Peyer's patch (tissue), 4 donors: ENCODE measurements at regions not wholly inside any gene's neighbourhood (a gene's known extent, or its start where the extent isn't known, plus 50 kb on each side); places are given as distances from the start of the nearest gene placed in this dataset.

Experiments used
- DNase-seq, 3 donors: peaks; one replicate each; pipeline ENCODE4 v3.0.0-alpha.2; 2017 to 2019
- H3K27ac ChIP-seq, 4 donors: fragments of 200-600 bp; sonication (generic); one replicate each; pipeline ENCODE4 v1.5.1; 2016 to 2019
- H3K27me3 ChIP-seq, 2 donors: fragments of 200-600 bp; sonication (generic); one replicate each; pipeline ENCODE4 v1.5.1; 2019
- H3K36me3 ChIP-seq, 3 donors: fragments of 200-600 bp; sonication (generic); one replicate each; pipeline ENCODE4 v1.5.1; 2016 to 2019
- H3K4me1 ChIP-seq, 4 donors: fragments of 200-600 bp; sonication (generic); one replicate each; pipeline ENCODE4 v1.5.1; 2016 to 2019
- H3K4me3 ChIP-seq, 4 donors: fragments of 200-600 bp; sonication (generic); 1 replicate in 3 of 4; 2 replicates in 1 of 4; pipeline ENCODE4 v1.5.1; 2016 to 2019; ENCODE audit warnings: mild to moderate bottlenecking in 1 of 4
- H3K9me3 ChIP-seq, 4 donors: fragments of 200-600 bp; sonication (generic); one replicate each; pipeline ENCODE4 v1.5.1; 2016 to 2019; ENCODE audit warnings: mild to moderate bottlenecking in 1 of 4
- POLR2A ChIP-seq, 2 donors: fragments of 450-650 bp; IDR thresholded peaks; one replicate each; pipeline ENCODE4 v1.5.1; 2017; ENCODE audit warnings: antibody characterized with exemption in 2 of 2, mild to moderate bottlenecking in 2 of 2, moderate library complexity in 2 of 2
- TF ChIP-seq, protein P1 (sequence below), 6 experiments: fragments of 450-650 bp in 4 of 6; fragments of 200-600 bp in 2 of 6; sonication (generic) in 1 of 6; IDR thresholded peaks; one replicate each; pipeline ENCODE4 v1.5.1; 2017 to 2019; ENCODE audit warnings: antibody characterized with exemption in 6 of 6, mild to moderate bottlenecking in 3 of 6, moderate library complexity in 1 of 6

DNA sequence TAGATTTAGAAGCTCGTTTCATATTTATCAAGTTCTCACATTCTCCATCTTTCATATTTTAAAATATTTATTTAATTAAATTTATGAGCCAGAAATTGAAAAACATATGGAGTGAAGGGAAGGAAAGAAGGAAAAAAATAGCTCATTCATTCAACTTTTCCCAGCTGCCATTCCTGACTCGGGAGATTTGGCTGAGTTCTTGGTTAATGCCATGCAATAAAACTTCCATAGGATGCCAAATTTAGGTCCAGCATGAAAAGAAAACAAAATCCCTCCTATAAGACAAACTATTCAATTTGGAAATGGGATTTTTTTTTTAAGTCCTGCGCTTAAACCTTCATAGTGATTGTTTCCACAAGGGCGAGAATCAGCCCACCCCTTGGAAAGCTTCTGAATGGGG lies 426.1 kb upstream of the TNP1 start:
- no peak for DNase-seq
- TF ChIP-seq, protein P1, sequence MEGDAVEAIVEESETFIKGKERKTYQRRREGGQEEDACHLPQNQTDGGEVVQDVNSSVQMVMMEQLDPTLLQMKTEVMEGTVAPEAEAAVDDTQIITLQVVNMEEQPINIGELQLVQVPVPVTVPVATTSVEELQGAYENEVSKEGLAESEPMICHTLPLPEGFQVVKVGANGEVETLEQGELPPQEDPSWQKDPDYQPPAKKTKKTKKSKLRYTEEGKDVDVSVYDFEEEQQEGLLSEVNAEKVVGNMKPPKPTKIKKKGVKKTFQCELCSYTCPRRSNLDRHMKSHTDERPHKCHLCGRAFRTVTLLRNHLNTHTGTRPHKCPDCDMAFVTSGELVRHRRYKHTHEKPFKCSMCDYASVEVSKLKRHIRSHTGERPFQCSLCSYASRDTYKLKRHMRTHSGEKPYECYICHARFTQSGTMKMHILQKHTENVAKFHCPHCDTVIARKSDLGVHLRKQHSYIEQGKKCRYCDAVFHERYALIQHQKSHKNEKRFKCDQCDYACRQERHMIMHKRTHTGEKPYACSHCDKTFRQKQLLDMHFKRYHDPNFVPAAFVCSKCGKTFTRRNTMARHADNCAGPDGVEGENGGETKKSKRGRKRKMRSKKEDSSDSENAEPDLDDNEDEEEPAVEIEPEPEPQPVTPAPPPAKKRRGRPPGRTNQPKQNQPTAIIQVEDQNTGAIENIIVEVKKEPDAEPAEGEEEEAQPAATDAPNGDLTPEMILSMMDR (IDR thresholded peaks at IDR 0.05), result no peak
- no peak for TF ChIP-seq POLR2A (IDR thresholded peaks at IDR 0.05)
- Histone ChIP-seq H3K9me3 (no peaks in the 10 kb centered on the region), H3K4me3 (no peak overlapping the region), H3K36me3 (no peaks in the 10 kb centered on the region), H3K4me1 (no peaks in the 10 kb centered on the region), H3K27ac (no peak overlapping the region), H3K27me3 (no peaks in the 10 kb centered on the region)

DNA sequence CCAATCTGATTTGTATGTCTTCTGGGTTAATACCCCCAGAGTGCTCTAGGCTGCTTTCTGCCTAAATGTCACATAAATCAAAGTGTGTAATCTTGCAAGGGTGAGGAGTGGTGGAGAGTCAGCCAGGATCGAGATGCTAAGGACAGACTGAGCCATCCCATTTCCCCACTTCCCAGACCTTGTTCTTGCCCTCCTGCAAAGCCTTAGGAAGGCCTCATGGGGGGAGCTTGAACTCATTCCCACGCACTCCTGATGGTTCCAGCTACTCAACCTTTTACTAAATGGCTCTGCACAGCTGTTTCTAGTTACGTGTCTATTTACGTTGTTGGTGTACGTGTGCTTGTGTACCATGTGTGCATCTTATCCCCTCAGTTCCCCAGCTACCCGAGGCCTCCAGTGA lies 423.6 kb upstream of the TNP1 start:
- Histone ChIP-seq H3K36me3 (no peaks in the 10 kb centered on the region), H3K4me1 (no peaks in the 10 kb centered on the region), H3K9me3 (no peaks in the 10 kb centered on the region), H3K27me3 (no peaks in the 10 kb centered on the region), H3K4me3 (no peak overlapping the region), H3K27ac (no peak overlapping the region)
- DNase-seq, result no peak
- TF ChIP-seq, protein P1 (IDR thresholded peaks at IDR 0.05), result no peak
- no peak for TF ChIP-seq POLR2A (IDR thresholded peaks at IDR 0.05)

DNA sequence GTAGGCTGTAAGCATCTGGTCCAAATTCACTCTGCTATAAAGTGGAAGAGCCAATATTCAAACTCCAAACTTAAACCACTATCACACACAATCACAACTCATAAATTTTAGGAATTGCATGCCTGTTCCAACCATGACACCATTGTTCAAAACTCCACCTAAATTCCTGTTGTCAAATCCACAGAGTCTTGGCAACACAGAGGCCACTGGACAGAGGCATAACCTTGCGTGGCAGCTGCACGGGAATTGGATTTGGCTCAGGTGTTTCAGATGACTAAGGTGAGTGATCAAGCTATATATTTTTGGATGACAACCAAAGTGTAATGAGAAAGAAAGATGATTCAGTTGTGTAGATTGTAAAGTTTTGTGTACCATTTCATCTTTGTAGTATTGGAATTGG lies 422.7 kb upstream of the TNP1 start:
- Histone ChIP-seq H3K27me3 (no peaks in the 10 kb centered on the region), H3K27ac (no peak overlapping the region), H3K9me3 (no peaks in the 10 kb centered on the region), H3K4me1 (no peaks in the 10 kb centered on the region), H3K4me3 (no peak overlapping the region), H3K36me3 (no peaks in the 10 kb centered on the region)
- DNase-seq, result no peak
- no peak for TF ChIP-seq POLR2A (IDR thresholded peaks at IDR 0.05)
- TF ChIP-seq, protein P1 (IDR thresholded peaks at IDR 0.05), result no peak

DNA sequence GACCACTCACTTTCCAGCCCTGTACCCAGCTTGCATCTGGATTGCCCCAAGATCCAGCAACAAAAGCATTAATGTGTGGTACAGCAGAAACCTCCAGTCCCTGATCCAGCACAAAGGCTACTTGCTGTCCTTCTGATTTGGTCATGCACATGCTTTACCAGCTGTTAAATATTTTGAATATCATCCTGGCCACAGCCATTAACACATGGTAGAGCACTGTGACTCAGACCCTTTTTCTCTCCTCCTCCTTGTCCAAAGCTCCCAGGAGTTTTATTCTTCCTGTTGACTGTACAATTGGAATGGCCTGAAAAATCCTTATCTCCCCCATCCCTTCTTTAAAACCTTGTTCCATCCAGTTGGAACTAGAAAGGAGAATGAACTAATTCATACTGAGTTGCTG lies 419.7 kb upstream of the TNP1 start:
- Histone ChIP-seq H3K36me3 (no peaks in the 10 kb centered on the region), H3K4me3 (no peak overlapping the region), H3K4me1 (no peaks in the 10 kb centered on the region), H3K27me3 (no peaks in the 10 kb centered on the region), H3K27ac (no peak overlapping the region), H3K9me3 (no peaks in the 10 kb centered on the region)
- TF ChIP-seq, protein P1 (IDR thresholded peaks at IDR 0.05), result no peak
- TF ChIP-seq POLR2A (IDR thresholded peaks at IDR 0.05), result no peak
- no peak for DNase-seq

DNA sequence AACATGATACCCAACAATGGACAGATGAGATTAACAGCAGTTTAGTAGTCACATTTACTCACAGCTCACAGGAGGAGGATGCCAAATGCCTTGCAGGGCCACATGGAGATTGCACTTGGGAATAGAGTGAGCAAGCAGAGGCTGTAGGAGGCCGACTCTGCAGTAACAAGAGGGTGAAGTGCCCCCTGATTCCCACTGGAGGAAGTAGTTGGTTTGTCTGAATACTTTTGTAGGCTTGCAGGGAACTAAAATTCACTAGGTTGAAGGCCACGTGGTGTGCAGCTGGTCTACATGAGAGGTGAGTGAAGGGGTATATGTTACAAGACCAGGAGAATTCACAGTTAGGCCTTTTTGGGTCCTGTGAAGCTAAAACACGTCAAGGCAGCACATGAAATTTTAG lies 419.3 kb upstream of the TNP1 start:
- TF ChIP-seq POLR2A (IDR thresholded peaks at IDR 0.05), result no peak
- TF ChIP-seq, protein P1 (IDR thresholded peaks at IDR 0.05), result no peak
- no peak for DNase-seq
- no peak overlapping the region for H3K27ac ChIP-seq

More for the DNA sequence above, 419.3 kb upstream of the TNP1 start:
- H3K4me3 ChIP-seq, result no peak overlapping the region
- no peaks in the 10 kb centered on the region for H3K9me3 ChIP-seq
- no peaks in the 10 kb centered on the region for H3K36me3 ChIP-seq
- no peaks in the 10 kb centered on the region for H3K27me3 ChIP-seq
- H3K4me1 ChIP-seq, result no peaks in the 10 kb centered on the region
